ENCODE measurements at regions not wholly inside any gene's neighbourhood (a gene's known extent, or its start where the extent isn't known, plus 50 kb on each side); places are given as distances from the start of the nearest gene placed in this dataset.

DNA sequence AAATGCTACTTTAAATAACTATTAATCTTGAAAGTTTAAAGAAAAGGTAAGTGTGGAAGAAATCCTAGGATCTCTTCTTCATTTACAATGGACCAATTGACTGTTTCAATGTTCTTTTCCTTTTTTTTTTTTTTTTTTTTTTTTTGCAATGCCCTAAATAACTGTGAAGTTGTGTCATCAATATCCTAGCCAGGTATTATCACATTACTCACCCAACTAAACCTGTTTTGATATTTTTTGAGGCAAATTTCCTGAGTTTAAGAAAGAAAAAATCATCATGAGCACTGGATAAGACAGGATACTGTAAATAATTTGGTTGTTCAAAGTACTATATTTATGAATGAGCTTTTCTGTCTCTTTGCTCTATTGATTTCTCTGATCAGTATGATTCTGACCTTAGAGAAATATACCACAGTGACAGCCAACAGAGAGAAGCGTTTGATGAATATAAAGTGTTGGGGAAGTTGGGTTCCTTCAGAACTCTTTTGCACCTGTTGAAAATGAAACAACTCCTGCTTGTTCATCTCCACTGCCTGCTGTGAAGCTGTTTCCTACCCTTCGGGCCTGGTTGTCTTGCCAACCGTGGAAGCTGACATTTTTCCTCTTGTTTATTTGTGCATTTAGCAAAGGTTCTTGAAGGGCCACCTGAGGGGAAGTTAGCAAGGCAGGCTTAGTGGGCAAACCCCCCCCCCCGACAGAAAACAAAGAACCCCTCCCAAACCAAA, 1220.5 kb upstream of the SLC10A2 start:
- Histone ChIP-seq H3K4me3 (ENCODE audit: low read depth, low read length) (no peak overlapping the region), H3K27ac (ENCODE audit: extremely low read depth, low read depth, low read length) (no peak overlapping the region), H3K36me3 (ENCODE audit: control insufficient read depth in 2 of 2, insufficient read depth in 1 of 2, low read length in 2 of 2) (no peaks in the 10 kb centered on the region), H3K9me3 (ENCODE audit: control insufficient read depth, insufficient read depth, low read depth, low read length) (no peaks in the 10 kb centered on the region), H3K4me1 (ENCODE audit: control insufficient read depth, insufficient read depth, low read length) (no peaks in the 10 kb centered on the region)
- ChIA-PET CTCF (no interaction called here), POLR2A (no interaction called here)
- no peak for TF ChIP-seq ZNF174 (tag by site-specific recombination; IDR thresholded peaks at IDR 0.05)
- TF ChIP-seq, protein P1, sequence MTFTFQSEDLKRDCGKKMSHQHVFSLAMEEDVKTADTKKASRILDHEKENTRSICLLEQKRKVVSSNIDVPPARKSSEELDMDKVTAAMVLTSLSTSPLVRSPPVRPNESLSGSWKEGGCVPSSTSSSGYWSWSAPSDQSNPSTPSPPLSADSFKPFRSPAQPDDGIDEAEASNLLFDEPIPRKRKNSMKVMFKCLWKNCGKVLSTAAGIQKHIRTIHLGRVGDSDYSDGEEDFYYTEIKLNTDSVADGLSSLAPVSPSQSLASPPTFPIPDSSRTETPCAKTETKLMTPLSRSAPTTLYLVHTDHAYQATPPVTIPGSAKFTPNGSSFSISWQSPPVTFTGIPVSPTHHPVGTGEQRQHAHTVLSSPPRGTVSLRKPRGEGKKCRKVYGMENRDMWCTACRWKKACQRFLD (tag by site-specific recombination; IDR thresholded peaks at IDR 0.05) = no peak
- no peak for TF ChIP-seq EGR2 (tag by site-specific recombination; IDR thresholded peaks at IDR 0.05; ENCODE audit: low read depth)
- no peak for TF ChIP-seq ZNF561 (tag by site-specific recombination; IDR thresholded peaks at IDR 0.05; ENCODE audit: borderline replicate concordance)
- TF ChIP-seq, protein P2, sequence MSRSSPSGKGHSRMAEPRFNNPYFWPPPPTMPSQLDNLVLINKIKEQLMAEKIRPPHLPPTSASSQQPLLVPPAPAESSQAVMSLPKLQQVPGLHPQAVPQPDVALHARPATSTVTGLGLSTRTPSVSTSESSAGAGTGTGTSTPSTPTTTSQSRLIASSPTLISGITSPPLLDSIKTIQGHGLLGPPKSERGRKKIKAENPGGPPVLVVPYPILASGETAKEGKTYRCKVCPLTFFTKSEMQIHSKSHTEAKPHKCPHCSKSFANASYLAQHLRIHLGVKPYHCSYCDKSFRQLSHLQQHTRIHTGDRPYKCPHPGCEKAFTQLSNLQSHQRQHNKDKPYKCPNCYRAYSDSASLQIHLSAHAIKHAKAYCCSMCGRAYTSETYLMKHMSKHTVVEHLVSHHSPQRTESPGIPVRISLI (tag by site-specific recombination; IDR thresholded peaks at IDR 0.05) = no peak
- TF ChIP-seq WT1 (tag by site-specific recombination; IDR thresholded peaks at IDR 0.05) = no peak
- no peak for TF ChIP-seq HOXD13 (CRISPR knock-in tag; IDR thresholded peaks at IDR 0.05; ENCODE audit: borderline replicate concordance)
- TF ChIP-seq, protein P3, sequence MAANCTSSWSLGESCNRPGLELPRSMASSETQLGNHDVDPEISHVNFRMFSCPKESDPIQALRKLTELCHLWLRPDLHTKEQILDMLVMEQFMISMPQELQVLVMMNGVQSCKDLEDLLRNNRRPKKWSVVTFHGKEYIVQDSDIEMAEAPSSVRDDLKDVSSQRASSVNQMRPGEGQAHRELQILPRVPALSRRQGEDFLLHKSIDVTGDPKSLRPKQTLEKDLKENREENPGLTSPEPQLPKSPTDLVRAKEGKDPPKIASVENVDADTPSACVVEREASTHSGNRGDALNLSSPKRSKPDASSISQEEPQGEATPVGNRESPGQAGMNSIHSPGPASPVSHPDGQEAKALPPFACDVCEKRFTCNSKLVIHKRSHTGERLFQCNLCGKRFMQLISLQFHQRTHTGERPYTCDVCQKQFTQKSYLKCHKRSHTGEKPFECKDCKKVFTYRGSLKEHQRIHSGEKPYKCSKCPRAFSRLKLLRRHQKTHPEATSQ (tag by site-specific recombination; IDR thresholded peaks at IDR 0.05) = no peak
- TF ChIP-seq ZNF549 (tag by site-specific recombination; IDR thresholded peaks at IDR 0.05) = no peak
- no peak for TF ChIP-seq ZNF24 (tag by site-specific recombination; IDR thresholded peaks at IDR 0.05)
- TF ChIP-seq, protein P4, sequence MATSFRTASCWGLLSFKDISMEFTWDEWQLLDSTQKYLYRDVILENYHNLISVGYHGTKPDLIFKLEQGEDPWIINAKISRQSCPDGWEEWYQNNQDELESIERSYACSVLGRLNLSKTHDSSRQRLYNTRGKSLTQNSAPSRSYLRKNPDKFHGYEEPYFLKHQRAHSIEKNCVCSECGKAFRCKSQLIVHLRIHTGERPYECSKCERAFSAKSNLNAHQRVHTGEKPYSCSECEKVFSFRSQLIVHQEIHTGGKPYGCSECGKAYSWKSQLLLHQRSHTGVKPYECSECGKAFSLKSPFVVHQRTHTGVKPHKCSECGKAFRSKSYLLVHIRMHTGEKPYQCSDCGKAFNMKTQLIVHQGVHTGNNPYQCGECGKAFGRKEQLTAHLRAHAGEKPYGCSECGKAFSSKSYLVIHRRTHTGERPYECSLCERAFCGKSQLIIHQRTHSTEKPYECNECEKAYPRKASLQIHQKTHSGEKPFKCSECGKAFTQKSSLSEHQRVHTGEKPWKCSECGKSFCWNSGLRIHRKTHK (tag by site-specific recombination; IDR thresholded peaks at IDR 0.05) = no peak
- TF ChIP-seq ZNF324 (tag by site-specific recombination; IDR thresholded peaks at IDR 0.05) = no peak
- TF ChIP-seq ZNF621 (tag by site-specific recombination; IDR thresholded peaks at IDR 0.05) = no peak
- TF ChIP-seq, protein P5, sequence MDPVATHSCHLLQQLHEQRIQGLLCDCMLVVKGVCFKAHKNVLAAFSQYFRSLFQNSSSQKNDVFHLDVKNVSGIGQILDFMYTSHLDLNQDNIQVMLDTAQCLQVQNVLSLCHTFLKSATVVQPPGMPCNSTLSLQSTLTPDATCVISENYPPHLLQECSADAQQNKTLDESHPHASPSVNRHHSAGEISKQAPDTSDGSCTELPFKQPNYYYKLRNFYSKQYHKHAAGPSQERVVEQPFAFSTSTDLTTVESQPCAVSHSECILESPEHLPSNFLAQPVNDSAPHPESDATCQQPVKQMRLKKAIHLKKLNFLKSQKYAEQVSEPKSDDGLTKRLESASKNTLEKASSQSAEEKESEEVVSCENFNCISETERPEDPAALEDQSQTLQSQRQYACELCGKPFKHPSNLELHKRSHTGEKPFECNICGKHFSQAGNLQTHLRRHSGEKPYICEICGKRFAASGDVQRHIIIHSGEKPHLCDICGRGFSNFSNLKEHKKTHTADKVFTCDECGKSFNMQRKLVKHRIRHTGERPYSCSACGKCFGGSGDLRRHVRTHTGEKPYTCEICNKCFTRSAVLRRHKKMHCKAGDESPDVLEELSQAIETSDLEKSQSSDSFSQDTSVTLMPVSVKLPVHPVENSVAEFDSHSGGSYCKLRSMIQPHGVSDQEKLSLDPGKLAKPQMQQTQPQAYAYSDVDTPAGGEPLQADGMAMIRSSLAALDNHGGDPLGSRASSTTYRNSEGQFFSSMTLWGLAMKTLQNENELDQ (tag by site-specific recombination; IDR thresholded peaks at IDR 0.05; ENCODE audit: low read depth) = no peak
- TF ChIP-seq SETDB1 (IDR thresholded peaks at IDR 0.05; ENCODE audit: insufficient read length, low read length) = no peak
- no peak for TF ChIP-seq ZNF610 (tag by site-specific recombination; IDR thresholded peaks at IDR 0.05; ENCODE audit: borderline replicate concordance)
- TF ChIP-seq ZNF133 (tag by site-specific recombination; IDR thresholded peaks at IDR 0.05) = no peak
- no peak for TF ChIP-seq REPIN1 (tag by site-specific recombination; IDR thresholded peaks at IDR 0.05; ENCODE audit: low read depth)
